GM12865 (cell line): ENCODE measurements at regions not wholly inside any gene's neighbourhood (a gene's known extent, or its start where the extent isn't known, plus 50 kb on each side); places are given as distances from the start of the nearest gene placed in this dataset.

Source experiments
- DNase-seq: peaks from one replicate; pipeline ENCODE4 v3.0.0; 2010; ENCODE audit warnings: low read depth
- H3K4me3 ChIP-seq: 2 replicates; pipeline ENCODE4 v1.5.1; 2011; ENCODE audit warnings: mild to moderate bottlenecking, low read depth, low read length, control low read depth
- CTCF ChIP-seq: IDR thresholded peaks from 2 replicates; pipeline ENCODE4 v1.5.1; 2011; ENCODE audit warnings: low read length, control low read depth, low read depth, inconsistent platforms; ENCODE audit not compliant: insufficient read depth; ENCODE audit errors: missing control alignments

DNA sequence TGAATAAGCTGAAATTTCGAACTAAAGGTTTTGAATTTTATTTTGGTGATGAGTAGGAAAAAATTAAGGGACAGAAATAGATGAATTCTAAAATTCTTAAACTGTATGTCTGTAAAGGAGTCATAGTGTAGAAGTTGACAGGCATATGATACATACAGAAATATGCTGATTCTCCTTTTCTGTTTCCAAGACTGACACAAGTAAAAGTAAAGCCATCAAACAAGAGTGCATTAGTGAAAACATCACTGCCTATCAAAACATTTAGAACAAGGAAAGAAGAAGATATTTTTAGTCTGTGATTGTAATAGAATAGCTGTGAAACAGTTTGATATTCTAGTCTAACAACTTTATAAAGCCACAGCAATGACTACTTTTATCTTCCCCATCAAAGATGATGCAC is 1318.0 kb upstream of the TENM4 start:
- no peak overlapping the region for H3K4me3 ChIP-seq
- no peak for DNase-seq
- no peak for TF ChIP-seq CTCF

- no peak for TF ChIP-seq CTCF
- DNase-seq, result no peak
- H3K4me3 ChIP-seq, result no peak overlapping the region
Observed at GRCh38 chr11:80748207-80748925, 1307.5 kb upstream of the TENM4 start.

DNA sequence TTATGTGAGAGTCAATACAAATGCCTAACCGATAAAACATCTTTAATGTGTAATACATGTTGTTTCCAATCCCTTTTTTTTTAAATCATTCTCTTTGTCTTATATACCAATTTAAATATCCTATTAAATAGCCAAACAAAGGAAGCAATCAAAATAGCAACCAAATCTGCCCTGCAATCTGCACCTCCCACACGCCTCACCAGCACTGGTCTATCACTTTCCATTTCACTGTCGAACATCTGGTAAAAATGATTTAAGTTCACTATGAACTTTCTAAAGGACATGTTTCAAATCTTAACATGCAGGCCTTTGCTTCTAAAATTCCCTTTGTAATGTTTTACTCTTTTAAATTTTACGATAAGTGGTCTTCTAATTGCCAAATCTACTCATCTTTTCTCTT is 1305.5 kb upstream of the TENM4 start:
- no peak for TF ChIP-seq CTCF
- no peak for DNase-seq
- H3K4me3 ChIP-seq, result no peak overlapping the region

DNA sequence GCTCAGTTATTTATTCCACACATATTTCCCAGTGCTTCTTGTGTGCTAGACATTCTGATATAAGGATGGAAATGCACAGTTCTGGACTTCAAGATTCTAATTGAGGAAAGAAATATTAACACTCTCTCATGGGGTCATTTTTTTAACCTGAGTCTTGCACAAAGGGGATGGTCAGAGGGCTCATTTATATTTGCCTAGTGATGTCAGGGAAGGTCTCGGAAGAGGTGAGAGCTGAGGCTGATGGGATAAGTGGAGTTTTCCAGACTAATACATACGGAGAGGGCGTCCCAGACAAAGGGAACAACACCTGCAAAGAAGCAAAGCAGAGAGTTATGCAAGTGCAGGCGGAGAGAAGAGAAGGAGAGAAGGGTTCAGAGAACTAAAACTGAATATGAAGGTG is 1304.6 kb upstream of the TENM4 start:
- no peak for DNase-seq
- H3K4me3 ChIP-seq, result no peak overlapping the region

GRCh38 chr11:80733790-80734189 is 1293.0 kb upstream of the TENM4 start:
- TF ChIP-seq CTCF, result no peak
- H3K4me3 ChIP-seq, result no peak overlapping the region
- DNase-seq, result no peak

More for the DNA sequence above, 1304.6 kb upstream of the TENM4 start:
- no peak for TF ChIP-seq CTCF

DNA sequence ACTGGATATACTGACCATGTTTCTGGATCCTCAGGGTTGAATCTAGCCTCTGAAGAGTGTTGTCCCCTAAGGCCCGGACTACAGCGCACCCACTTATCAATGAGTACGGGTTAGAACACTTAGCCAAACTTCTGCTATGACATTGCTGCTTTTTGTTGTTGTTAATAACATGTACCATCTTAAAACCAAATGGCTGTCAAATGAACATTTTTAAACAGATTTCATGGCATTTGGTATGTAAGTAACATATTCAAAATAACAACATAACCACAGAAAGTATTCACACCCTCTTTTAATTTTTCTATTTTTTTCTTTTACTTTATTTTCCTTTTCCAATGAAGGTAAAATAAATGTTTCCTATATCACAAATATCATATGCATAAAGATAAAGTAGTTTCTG is 1292.5 kb upstream of the TENM4 start:
- DNase-seq, result no peak
- no peak overlapping the region for H3K4me3 ChIP-seq
- TF ChIP-seq CTCF, result no peak

- peak; percentile 61 for DNase-seq
- peak; percentile 52 for TF ChIP-seq CTCF
Observed at GRCh38 chr11:80727315-80727714, 1286.5 kb upstream of the TENM4 start.

More at GRCh38 chr11:80727315-80727714, 1286.5 kb upstream of the TENM4 start:
- H3K4me3 ChIP-seq, result no peak overlapping the region
